ENCODE measurements at regions not wholly inside any gene's neighbourhood (a gene's known extent, or its start where the extent isn't known, plus 50 kb on each side); places are given as distances from the start of the nearest gene placed in this dataset.

GRCh38 chr5:20248118-20248517 is 260.1 kb upstream of the CDH18 start:
- no peaks in the 10 kb centered on the region for H3K36me3 ChIP-seq (ENCODE audit: low read depth)
- no peaks in the 10 kb centered on the region for H3F3A ChIP-seq (ENCODE audit: insufficient read depth)
- DNase-seq, result no peak
- no peaks in the 10 kb centered on the region for H3K9me2 ChIP-seq (ENCODE audit: insufficient read depth)
- no peak for TF ChIP-seq EZH2 (IDR thresholded peaks at IDR 0.05; ENCODE audit: insufficient read depth, poor library complexity, severe bottlenecking)
- no peaks in the 10 kb centered on the region for H3K79me2 ChIP-seq (ENCODE audit: insufficient read depth)
- in situ Hi-C loops (cut with MboI), result no loop called here
- H3K9ac ChIP-seq, result no peak overlapping the region
- 0% methylated on average over 1 of the region's 1 CpG for WGBS, 2 experiments (ENCODE audit: low coverage in 1 of 2, low lambda C conversion rate in 2 of 2, missing lambda C conversion rate in 2 of 2)
- no peaks in the 10 kb centered on the region for H4K20me1 ChIP-seq (ENCODE audit: insufficient read depth)
- H2AFZ ChIP-seq, result no peak overlapping the region
- no peak overlapping the region for H3K4me2 ChIP-seq (ENCODE audit: unreplicated experiment)
- no peaks in the 10 kb centered on the region for H3K9me3 ChIP-seq (ENCODE audit: low read depth)
- H3K27me3 ChIP-seq (replicated peaks; ENCODE audit: insufficient read depth), result no peaks in the 10 kb centered on the region
- no peak overlapping the region for H3K4me3 ChIP-seq
- H3K4me1 ChIP-seq (ENCODE audit: insufficient read depth), result no peaks in the 10 kb centered on the region
- no peak overlapping the region for H3K27ac ChIP-seq

GRCh38 chr5:20245432-20245974 is 257.5 kb upstream of the CDH18 start:
- H3K27ac ChIP-seq, result no peak overlapping the region
- no peaks in the 10 kb centered on the region for H3F3A ChIP-seq (ENCODE audit: insufficient read depth)
- no peaks in the 10 kb centered on the region for H3K4me1 ChIP-seq (ENCODE audit: insufficient read depth)
- H4K20me1 ChIP-seq (ENCODE audit: insufficient read depth), result no peaks in the 10 kb centered on the region
- 4 to 7% methylated on average over 2 of the region's 2 CpGs for WGBS, 2 experiments (ENCODE audit: low coverage in 1 of 2, low lambda C conversion rate in 2 of 2, missing lambda C conversion rate in 2 of 2)
- H3K27me3 ChIP-seq (replicated peaks; ENCODE audit: insufficient read depth), result no peaks in the 10 kb centered on the region
- in situ Hi-C loops (cut with MboI), result no loop called here
- H3K36me3 ChIP-seq (ENCODE audit: low read depth), result no peaks in the 10 kb centered on the region
- H3K4me2 ChIP-seq (ENCODE audit: unreplicated experiment), result no peak overlapping the region
- TF ChIP-seq EZH2 (IDR thresholded peaks at IDR 0.05; ENCODE audit: insufficient read depth, poor library complexity, severe bottlenecking) (no peak), EZH2phosphoT487 (IDR thresholded peaks at IDR 0.05; ENCODE audit: insufficient read depth, low read depth) (no peak)
- H3K9me3 ChIP-seq (ENCODE audit: low read depth), result no peaks in the 10 kb centered on the region
- no peak overlapping the region for H2AFZ ChIP-seq
- no peak overlapping the region for H3K4me3 ChIP-seq
- no peaks in the 10 kb centered on the region for H3K79me2 ChIP-seq (ENCODE audit: insufficient read depth)
- no peak overlapping the region for H3K9ac ChIP-seq
- H3K9me2 ChIP-seq (ENCODE audit: insufficient read depth), result no peaks in the 10 kb centered on the region
- DNase-seq, result no peak

- no peaks in the 10 kb centered on the region for H3K79me2 ChIP-seq (ENCODE audit: insufficient read depth)
- TF ChIP-seq EZH2phosphoT487 (IDR thresholded peaks at IDR 0.05; ENCODE audit: insufficient read depth, low read depth), result no peak
- TF ChIP-seq EZH2 (IDR thresholded peaks at IDR 0.05; ENCODE audit: insufficient read depth, poor library complexity, severe bottlenecking), result no peak
- no peaks in the 10 kb centered on the region for H3K36me3 ChIP-seq (ENCODE audit: low read depth)
- no peak overlapping the region for H3K4me2 ChIP-seq (ENCODE audit: unreplicated experiment)
- no peaks in the 10 kb centered on the region for H3K27me3 ChIP-seq (replicated peaks; ENCODE audit: insufficient read depth)
- H3K9me2 ChIP-seq (ENCODE audit: insufficient read depth), result no peaks in the 10 kb centered on the region
- H3K9ac ChIP-seq, result no peak overlapping the region
- H3K9me3 ChIP-seq (ENCODE audit: low read depth), result no peaks in the 10 kb centered on the region
- in situ Hi-C loops (cut with MboI), result no loop called here
- no peak overlapping the region for H3K4me3 ChIP-seq
- H2AFZ ChIP-seq, result no peak overlapping the region
- WGBS, 2 experiments (ENCODE audit: low coverage in 1 of 2, low lambda C conversion rate in 2 of 2, missing lambda C conversion rate in 2 of 2), result 24 to 27% methylated on average over 10 of the region's 10 CpGs
- no peaks in the 10 kb centered on the region for H3K4me1 ChIP-seq (ENCODE audit: insufficient read depth)
- no peaks in the 10 kb centered on the region for H3F3A ChIP-seq (ENCODE audit: insufficient read depth)
- DNase-seq, result no peak
- no peaks in the 10 kb centered on the region for H4K20me1 ChIP-seq (ENCODE audit: insufficient read depth)
- no peak overlapping the region for H3K27ac ChIP-seq
These were observed 253.4 kb upstream of the CDH18 start for GRCh38 chr5:20241351-20241750.

DNA sequence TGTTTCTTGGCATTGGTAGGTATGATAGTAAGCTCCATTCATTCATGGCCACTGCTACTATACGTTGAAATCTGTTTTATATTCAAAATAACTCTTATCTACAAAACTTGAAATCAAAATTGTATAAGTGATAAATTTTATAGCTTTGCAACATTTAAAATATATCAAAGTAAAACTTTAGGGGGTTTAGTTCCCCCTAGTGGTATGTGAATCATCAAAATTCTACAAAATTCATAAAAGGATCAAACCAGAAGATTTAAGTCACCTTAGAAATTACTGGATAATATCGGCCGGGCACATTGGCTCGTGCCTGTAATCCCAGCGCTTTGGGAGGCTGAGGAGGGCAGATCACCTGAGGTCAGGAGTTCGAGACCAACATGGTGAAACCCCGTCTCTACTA is 243.0 kb upstream of the CDH18 start:
- H3K27me3 ChIP-seq (replicated peaks; ENCODE audit: insufficient read depth), result no peaks in the 10 kb centered on the region
- no peaks in the 10 kb centered on the region for H3K36me3 ChIP-seq (ENCODE audit: low read depth)
- no peaks in the 10 kb centered on the region for H3K9me2 ChIP-seq (ENCODE audit: insufficient read depth)
- H3K4me1 ChIP-seq (ENCODE audit: insufficient read depth), result no peaks in the 10 kb centered on the region
- peaks cover 4% of the 10 kb centered on the region for H3K9me3 ChIP-seq (ENCODE audit: low read depth)
- no peaks in the 10 kb centered on the region for H3F3A ChIP-seq (ENCODE audit: insufficient read depth)
- in situ Hi-C loops (cut with MboI), result no loop called here
- WGBS, 2 experiments (ENCODE audit: low coverage in 1 of 2, low lambda C conversion rate in 2 of 2, missing lambda C conversion rate in 2 of 2), result 40 to 52% methylated on average over 7 of the region's 7 CpGs
- TF ChIP-seq EZH2 (IDR thresholded peaks at IDR 0.05; ENCODE audit: insufficient read depth, poor library complexity, severe bottlenecking), result no peak
- no peak for TF ChIP-seq EZH2phosphoT487 (IDR thresholded peaks at IDR 0.05; ENCODE audit: insufficient read depth, low read depth)
- DNase-seq, result peak; percentile 0
- H3K9ac ChIP-seq, result no peak overlapping the region
- H2AFZ ChIP-seq, result no peak overlapping the region
- no peak overlapping the region for H3K27ac ChIP-seq
- no peak overlapping the region for H3K4me2 ChIP-seq (ENCODE audit: unreplicated experiment)
- no peak overlapping the region for H3K4me3 ChIP-seq
- no peaks in the 10 kb centered on the region for H3K79me2 ChIP-seq (ENCODE audit: insufficient read depth)
- H4K20me1 ChIP-seq (ENCODE audit: insufficient read depth), result no peaks in the 10 kb centered on the region

- no peaks in the 10 kb centered on the region for H3K4me1 ChIP-seq (ENCODE audit: insufficient read depth)
- no peaks in the 10 kb centered on the region for H3K9me2 ChIP-seq (ENCODE audit: insufficient read depth)
- H3K4me2 ChIP-seq (ENCODE audit: unreplicated experiment), result no peak overlapping the region
- no peak overlapping the region for H3K27ac ChIP-seq
- H3K27me3 ChIP-seq (replicated peaks; ENCODE audit: insufficient read depth), result no peaks in the 10 kb centered on the region
- no peaks in the 10 kb centered on the region for H4K20me1 ChIP-seq (ENCODE audit: insufficient read depth)
- DNase-seq, result no peak
- H3K9ac ChIP-seq, result no peak overlapping the region
- no peak overlapping the region for H3K4me3 ChIP-seq
- in situ Hi-C loops (cut with MboI), result no loop called here
- H3K9me3 ChIP-seq (ENCODE audit: low read depth), result no peaks in the 10 kb centered on the region
- no peaks in the 10 kb centered on the region for H3K79me2 ChIP-seq (ENCODE audit: insufficient read depth)
- H2AFZ ChIP-seq, result no peak overlapping the region
- TF ChIP-seq EZH2phosphoT487 (IDR thresholded peaks at IDR 0.05; ENCODE audit: insufficient read depth, low read depth), result no peak
- no peak for TF ChIP-seq EZH2 (IDR thresholded peaks at IDR 0.05; ENCODE audit: insufficient read depth, poor library complexity, severe bottlenecking)
- no peaks in the 10 kb centered on the region for H3K36me3 ChIP-seq (ENCODE audit: low read depth)
- no peaks in the 10 kb centered on the region for H3F3A ChIP-seq (ENCODE audit: insufficient read depth)
- 39 to 56% methylated on average over 1 of the region's 1 CpG for WGBS, 2 experiments (ENCODE audit: low coverage in 1 of 2, low lambda C conversion rate in 2 of 2, missing lambda C conversion rate in 2 of 2)
These were observed 242.0 kb upstream of the CDH18 start for GRCh38 chr5:20230010-20230409.

Data from GM23248 (cell line).